GM10248 (cell line): ENCODE measurements at regions not wholly inside any gene's neighbourhood (a gene's known extent, or its start where the extent isn't known, plus 50 kb on each side); places are given as distances from the start of the nearest gene placed in this dataset.

Source experiments
- CTCF ChIA-PET: fragments of 300-600 bp; sonication (Branson Sonifier 250); formaldehyde crosslinking; extraction: SDS; loops from one replicate; lab custom pipeline; 2021; ENCODE audit warnings: antibody characterized with exemption; lab: Yijun Ruan, JAX
- POLR2A ChIA-PET: fragments of 350-650 bp; sonication (Branson Sonifier 250); formaldehyde crosslinking; extraction: SDS; loops from one replicate; lab custom pipeline; 2020; ENCODE audit warnings: antibody characterized with exemption; lab: Yijun Ruan, JAX
- DNase-seq: peaks from one replicate; pipeline ENCODE4 v3.0.0; 2012; ENCODE audit errors: extremely low spot score
- TF ChIP-seq, protein P1 (sequence below): IDR thresholded peaks from 2 replicates; pipeline ENCODE4 v1.5.1; 2012; ENCODE audit warnings: mild to moderate bottlenecking, low read depth; ENCODE audit errors: extremely low read depth, missing control alignments, control extremely low read depth

DNA sequence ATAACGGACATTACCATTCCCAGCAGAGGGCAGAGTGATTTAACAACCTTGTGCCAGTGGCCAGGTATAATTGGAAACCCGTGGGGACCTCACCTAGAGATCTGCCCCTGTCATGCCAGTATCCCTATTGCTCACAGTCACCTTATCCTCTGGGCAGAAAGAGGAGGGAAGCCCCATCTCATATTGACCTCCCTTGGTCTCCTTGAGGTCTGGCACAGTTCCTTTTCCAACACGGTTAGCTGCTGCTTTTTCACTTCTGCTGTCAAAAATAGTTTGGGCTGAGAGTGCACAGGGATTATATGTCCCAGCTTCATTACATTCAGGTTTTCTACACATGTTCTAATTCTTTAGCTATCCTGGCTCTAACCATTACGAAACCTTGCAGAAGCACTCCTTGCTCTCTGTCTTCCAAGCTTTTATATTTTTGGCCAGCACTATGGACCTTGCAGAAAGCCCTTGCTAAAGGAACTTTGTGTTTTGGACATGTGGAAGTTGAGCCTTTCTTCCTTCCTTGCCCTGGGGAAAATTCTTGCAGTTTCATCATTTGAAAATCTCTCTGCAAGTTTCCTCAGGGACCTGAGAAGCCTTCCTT, 111.7 kb upstream of the MIS18BP1 start:
- DNase-seq, result no peak
- ChIA-PET CTCF (interaction anchor here (1.2 kb wide), 1 partner anchor 12 kb away, joined by 4 read pairs; no protein-coding TSS in a partner anchor), POLR2A (no interaction called here)
- TF ChIP-seq, protein P1, sequence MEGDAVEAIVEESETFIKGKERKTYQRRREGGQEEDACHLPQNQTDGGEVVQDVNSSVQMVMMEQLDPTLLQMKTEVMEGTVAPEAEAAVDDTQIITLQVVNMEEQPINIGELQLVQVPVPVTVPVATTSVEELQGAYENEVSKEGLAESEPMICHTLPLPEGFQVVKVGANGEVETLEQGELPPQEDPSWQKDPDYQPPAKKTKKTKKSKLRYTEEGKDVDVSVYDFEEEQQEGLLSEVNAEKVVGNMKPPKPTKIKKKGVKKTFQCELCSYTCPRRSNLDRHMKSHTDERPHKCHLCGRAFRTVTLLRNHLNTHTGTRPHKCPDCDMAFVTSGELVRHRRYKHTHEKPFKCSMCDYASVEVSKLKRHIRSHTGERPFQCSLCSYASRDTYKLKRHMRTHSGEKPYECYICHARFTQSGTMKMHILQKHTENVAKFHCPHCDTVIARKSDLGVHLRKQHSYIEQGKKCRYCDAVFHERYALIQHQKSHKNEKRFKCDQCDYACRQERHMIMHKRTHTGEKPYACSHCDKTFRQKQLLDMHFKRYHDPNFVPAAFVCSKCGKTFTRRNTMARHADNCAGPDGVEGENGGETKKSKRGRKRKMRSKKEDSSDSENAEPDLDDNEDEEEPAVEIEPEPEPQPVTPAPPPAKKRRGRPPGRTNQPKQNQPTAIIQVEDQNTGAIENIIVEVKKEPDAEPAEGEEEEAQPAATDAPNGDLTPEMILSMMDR, result no peak

DNA sequence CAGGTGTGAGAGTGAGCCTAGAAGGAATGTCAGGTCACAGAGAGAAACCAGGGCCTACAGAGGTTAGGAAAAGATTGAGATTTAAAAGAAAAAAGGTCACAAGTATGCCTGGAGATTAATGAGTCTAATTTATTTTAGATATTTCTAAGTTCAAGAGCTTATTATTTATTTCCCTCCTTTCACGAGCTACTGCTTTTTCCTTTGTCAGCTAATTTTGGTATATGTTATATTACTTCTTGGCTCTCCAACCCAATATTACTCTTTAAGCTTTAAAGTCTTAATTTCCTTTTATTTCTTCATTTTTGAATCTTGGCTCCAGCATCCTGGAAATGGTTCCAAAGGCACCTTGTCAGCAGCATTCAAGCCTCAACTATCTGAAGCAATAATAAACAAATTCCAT, 109.5 kb upstream of the MIS18BP1 start:
- CTCF ChIA-PET, result interaction anchor here (1.0 kb wide), 1 partner anchor 12 kb away, joined by 4 read pairs; no protein-coding TSS in a partner anchor
- no peak for DNase-seq
- POLR2A ChIA-PET, result no interaction called here
- TF ChIP-seq, protein P1, result no peak

DNA sequence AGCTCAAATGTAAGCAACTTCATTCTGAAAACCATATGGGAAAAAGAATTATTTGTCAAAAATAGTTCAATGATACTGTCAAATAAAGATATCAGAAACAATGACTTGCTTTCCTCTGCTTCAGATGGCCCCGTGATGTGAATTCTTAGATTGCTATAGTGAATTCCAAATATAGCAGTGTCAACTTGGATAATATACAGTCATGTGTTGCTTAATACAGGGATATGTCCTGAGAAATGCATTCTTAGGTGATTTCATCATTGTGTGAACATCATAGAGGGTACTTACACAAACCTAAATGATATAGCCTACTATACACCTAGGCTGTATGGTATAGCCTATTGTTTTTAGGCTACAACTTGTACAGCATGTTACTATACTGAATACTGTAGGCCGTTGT, 108.7 kb upstream of the MIS18BP1 start:
- ChIA-PET POLR2A (no interaction called here), CTCF (no interaction called here)
- TF ChIP-seq, protein P1, result no peak
- no peak for DNase-seq

DNA sequence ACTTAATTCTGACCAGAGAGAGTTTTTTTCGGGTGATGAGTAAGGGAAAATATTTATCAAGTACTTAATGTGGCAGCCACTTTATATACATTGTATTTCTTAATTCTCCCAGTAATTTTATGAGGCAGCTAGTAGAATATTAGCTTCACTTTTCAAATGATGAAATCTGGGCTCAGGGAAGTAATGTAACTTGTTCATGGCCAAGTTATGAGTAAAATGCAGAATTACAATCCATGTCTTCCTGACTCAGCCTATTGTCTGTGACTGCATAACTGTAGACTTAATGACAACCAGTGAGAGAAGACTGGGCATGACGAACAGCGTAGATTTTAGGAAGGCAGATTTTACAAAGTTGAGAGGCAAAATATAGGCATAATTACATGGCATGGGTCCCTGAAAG, 106.7 kb upstream of the MIS18BP1 start:
- TF ChIP-seq, protein P1, result no peak
- no peak for DNase-seq
- POLR2A ChIA-PET, result no interaction called here
- CTCF ChIA-PET, result interaction anchor here (2.6 kb wide), 1 partner anchor 15 kb away, joined by 5 read pairs; no protein-coding TSS in a partner anchor

DNA sequence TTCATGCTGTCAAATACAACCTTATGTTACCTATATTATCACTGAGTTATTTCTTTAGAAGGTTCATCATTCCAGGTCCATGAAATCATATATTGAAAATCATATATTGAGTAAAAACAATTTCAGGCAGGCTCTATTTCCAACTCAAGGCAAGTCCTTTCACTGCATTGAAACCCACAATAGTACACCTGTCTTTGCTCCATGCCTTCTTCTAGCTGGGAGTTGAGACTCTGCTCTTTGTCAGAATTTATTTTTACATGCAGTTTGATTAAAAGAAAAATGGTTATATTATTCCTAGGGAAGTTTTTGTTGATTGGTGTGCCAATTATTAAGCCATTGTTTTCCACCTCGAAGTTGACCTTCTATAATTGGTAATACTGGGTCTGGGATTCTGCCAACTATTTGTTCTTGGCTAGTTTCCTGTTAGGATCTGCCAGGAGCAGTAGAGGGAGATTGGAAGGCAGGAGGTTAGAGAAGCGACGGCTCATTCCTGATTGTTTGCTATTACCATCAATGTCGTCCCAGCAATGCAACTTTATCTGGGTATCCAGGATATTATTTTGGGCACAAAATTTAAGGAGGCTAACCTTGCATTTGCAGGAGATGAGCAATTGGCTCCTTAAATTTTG, 79.5 kb upstream of the MIS18BP1 start:
- TF ChIP-seq, protein P1, result no peak
- POLR2A ChIA-PET, result no interaction called here
- no peak for DNase-seq
- CTCF ChIA-PET, result no interaction called here

DNA sequence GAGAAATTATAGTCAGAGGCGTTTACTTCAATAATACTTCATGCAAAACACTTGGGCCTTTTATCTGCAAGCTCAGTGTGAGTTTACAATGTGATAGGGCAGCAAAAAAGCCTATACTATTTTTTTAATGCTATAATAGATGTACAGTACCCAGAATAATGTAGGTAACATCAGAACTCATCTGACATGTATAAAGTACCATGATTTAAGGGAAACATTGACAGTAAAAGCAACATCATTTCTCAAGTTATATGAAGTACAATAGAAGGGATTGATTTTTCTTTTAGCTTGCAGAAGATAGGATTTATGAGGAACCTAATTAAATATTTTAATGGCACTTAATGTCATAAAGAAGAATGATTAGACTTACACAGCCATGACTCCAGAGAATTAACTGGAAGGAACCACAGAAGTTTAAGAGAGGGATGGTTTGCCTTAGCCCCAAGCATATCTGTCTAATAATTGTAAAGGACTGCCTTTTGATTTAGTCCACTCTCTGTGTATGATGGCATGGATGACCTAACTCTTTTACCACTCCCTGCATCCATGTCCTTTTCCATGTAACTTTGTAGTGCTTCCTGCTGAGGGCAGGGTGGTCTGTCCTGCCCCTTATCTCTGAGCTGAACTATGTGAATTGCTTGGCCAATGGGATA, 55.9 kb upstream of the MIS18BP1 start:
- CTCF ChIA-PET, result no interaction called here
- no peak for DNase-seq
- POLR2A ChIA-PET, result no interaction called here

More for the DNA sequence above, 55.9 kb upstream of the MIS18BP1 start:
- TF ChIP-seq, protein P1, result no peak
